Neural cell (in vitro differentiated cells): ENCODE measurements at regions not wholly inside any gene's neighbourhood (a gene's known extent, or its start where the extent isn't known, plus 50 kb on each side); places are given as distances from the start of the nearest gene placed in this dataset.

Source experiments
- H2AFZ ChIP-seq: fragments of 200-600, 300-800 bp; sonication (generic), shearing (Covaris generic); 2 replicates; pipeline ENCODE4 v1.6.0; 2014; ENCODE audit warnings: low read depth, mild to moderate bottlenecking, antibody characterized with exemption, low read length, moderate library complexity
- H3F3A ChIP-seq: fragments of 200-600 bp; shearing (Covaris generic); 2 replicates; pipeline ENCODE4 v1.6.1; 2016; ENCODE audit warnings: mild to moderate bottlenecking, moderate library complexity, mixed read lengths, antibody characterized with exemption, low read length; ENCODE audit not compliant: insufficient read depth, poor library complexity, severe bottlenecking
- H3K27ac ChIP-seq: fragments of 200-600, 300-800 bp; sonication (generic), shearing (Covaris generic); 2 replicates; pipeline ENCODE4 v1.5.1; 2014; ENCODE audit warnings: mild to moderate bottlenecking, low read length, moderate library complexity
- H3K27me3 ChIP-seq: fragments of 300-800, 200-600 bp; sonication (generic), shearing (Covaris generic); 2 replicates; pipeline ENCODE4 v1.6.0; 2014; ENCODE audit warnings: mild to moderate bottlenecking, low read depth, low read length, moderate library complexity; ENCODE audit not compliant: insufficient read depth
- H3K36me3 ChIP-seq: fragments of 300-800, 200-600 bp; sonication (generic), shearing (Covaris generic); 2 replicates; pipeline ENCODE4 v1.5.1; 2014; ENCODE audit warnings: mild to moderate bottlenecking, antibody characterized with exemption, low read length, moderate library complexity; ENCODE audit not compliant: insufficient read depth
- H3K4me2 ChIP-seq: fragments of 300-800, 200-600 bp; sonication (generic), shearing (Covaris generic); 2 replicates; pipeline ENCODE4 v1.6.0; 2014; ENCODE audit warnings: mild to moderate bottlenecking, low read length
- H3K4me3 ChIP-seq: fragments of 300-800, 200-600 bp; sonication (generic), shearing (Covaris generic); 2 replicates; pipeline ENCODE4 v1.5.1; 2014; ENCODE audit warnings: mild to moderate bottlenecking, low read length, moderate library complexity
- H3K79me2 ChIP-seq: fragments of 200-600 bp; shearing (Covaris generic); replicated peaks from 2 replicates; pipeline ENCODE4 v1.6.0; 2014; ENCODE audit warnings: mild to moderate bottlenecking, low read length, moderate library complexity; ENCODE audit not compliant: insufficient read depth
- H3K9ac ChIP-seq: fragments of 300-800, 200-600 bp; sonication (generic), shearing (Covaris generic); 2 replicates; pipeline ENCODE4 v1.6.1; 2016; ENCODE audit warnings: mild to moderate bottlenecking, low read length, mixed read lengths
- H3K9me2 ChIP-seq: fragments of 200-600 bp; shearing (Covaris generic); 2 replicates; pipeline ENCODE4 v1.6.1; 2016; ENCODE audit warnings: mild to moderate bottlenecking, low read length, mixed read lengths; ENCODE audit not compliant: insufficient read depth
- H3K9me3 ChIP-seq: fragments of 200-600, 300-800 bp; sonication (generic), shearing (Covaris generic); 2 replicates; pipeline ENCODE4 v1.6.1; 2016; ENCODE audit warnings: mild to moderate bottlenecking, mixed run types, low read length, moderate library complexity, mixed read lengths
- H4K20me1 ChIP-seq: fragments of 200-600 bp; shearing (Covaris generic); 2 replicates; pipeline ENCODE4 v1.6.1; 2016; ENCODE audit warnings: mild to moderate bottlenecking, mixed run types; ENCODE audit not compliant: insufficient read depth
- EP300 ChIP-seq: fragments of 450-650 bp; conservative IDR thresholded peaks from 2 replicates; pipeline ENCODE4 v1.6.1; 2014; ENCODE audit warnings: antibody characterized with exemption, mild to moderate bottlenecking, moderate library complexity; ENCODE audit not compliant: poor library complexity, severe bottlenecking
- EZH2 ChIP-seq: fragments of 200-600, 300-800 bp; shearing (Covaris generic), sonication (generic); IDR thresholded peaks from 2 replicates; pipeline ENCODE4 v1.6.1; 2014; ENCODE audit warnings: antibody characterized with exemption, low read length, borderline replicate concordance, mild to moderate bottlenecking; ENCODE audit not compliant: insufficient read depth, poor library complexity, severe bottlenecking
- MXI1 ChIP-seq: fragments of 450-650 bp; conservative IDR thresholded peaks from 2 replicates; pipeline ENCODE4 v1.6.1; 2014; ENCODE audit warnings: antibody characterized with exemption, mild to moderate bottlenecking; ENCODE audit not compliant: poor library complexity, severe bottlenecking
- POLR2AphosphoS5 ChIP-seq: IDR thresholded peaks from 2 replicates; pipeline ENCODE4 v1.6.1; 2012
- RAD21 ChIP-seq: fragments of 450-650 bp; conservative IDR thresholded peaks from 2 replicates; pipeline ENCODE4 v1.6.1; 2014; ENCODE audit warnings: antibody characterized with exemption, mild to moderate bottlenecking, moderate library complexity
- SMC3 ChIP-seq: fragments of 450-650 bp; conservative IDR thresholded peaks from 2 replicates; pipeline ENCODE4 v1.6.1; 2014; ENCODE audit warnings: antibody characterized with exemption, mild to moderate bottlenecking, moderate library complexity; ENCODE audit not compliant: poor library complexity
- TAF1 ChIP-seq: IDR thresholded peaks from 2 replicates; pipeline ENCODE4 v1.6.1; 2012; ENCODE audit warnings: low read depth
- TF ChIP-seq, protein P1 (sequence below): fragments of 450-650 bp; IDR thresholded peaks from 2 replicates; pipeline ENCODE4 v1.5.1; 2014; ENCODE audit warnings: antibody characterized with exemption, mild to moderate bottlenecking, moderate library complexity; ENCODE audit not compliant: poor library complexity, severe bottlenecking
- TF ChIP-seq, protein P2 (sequence below): IDR thresholded peaks from 2 replicates; pipeline ENCODE4 v1.6.1; 2012; ENCODE audit warnings: borderline replicate concordance

DNA sequence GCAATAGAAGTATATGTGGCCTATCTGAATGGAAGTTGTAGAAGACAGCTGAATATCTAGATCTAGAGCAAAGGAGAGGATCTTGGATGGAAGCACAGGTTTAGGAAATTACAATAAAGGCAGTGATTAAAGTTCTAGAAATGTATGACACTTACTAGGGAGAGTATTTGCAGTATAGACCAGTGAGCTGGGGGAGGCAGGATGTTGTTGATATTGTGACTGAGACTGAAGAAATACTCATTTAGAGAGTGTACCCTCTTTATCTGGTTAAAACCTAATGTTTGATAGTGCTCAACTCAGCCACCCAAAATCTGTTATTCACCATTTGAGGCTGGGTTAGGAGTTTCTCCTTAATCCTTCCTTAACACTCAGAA, 439.5 kb downstream of the GRXCR1 start:
- Histone ChIP-seq H3K27me3 (no peaks in the 10 kb centered on the region), H3F3A (no peaks in the 10 kb centered on the region), H3K27ac (no peak overlapping the region), H3K9me2 (no peaks in the 10 kb centered on the region), H3K9ac (no peak overlapping the region), H4K20me1 (no peaks in the 10 kb centered on the region), H3K36me3 (no peaks in the 10 kb centered on the region), H3K79me2 (no peaks in the 10 kb centered on the region), H3K4me3 (no peak overlapping the region), H2AFZ (no peak overlapping the region), H3K4me2 (no peak overlapping the region), H3K9me3 (no peaks in the 10 kb centered on the region)
- no peak for TF ChIP-seq SMC3
- TF ChIP-seq, protein P1, sequence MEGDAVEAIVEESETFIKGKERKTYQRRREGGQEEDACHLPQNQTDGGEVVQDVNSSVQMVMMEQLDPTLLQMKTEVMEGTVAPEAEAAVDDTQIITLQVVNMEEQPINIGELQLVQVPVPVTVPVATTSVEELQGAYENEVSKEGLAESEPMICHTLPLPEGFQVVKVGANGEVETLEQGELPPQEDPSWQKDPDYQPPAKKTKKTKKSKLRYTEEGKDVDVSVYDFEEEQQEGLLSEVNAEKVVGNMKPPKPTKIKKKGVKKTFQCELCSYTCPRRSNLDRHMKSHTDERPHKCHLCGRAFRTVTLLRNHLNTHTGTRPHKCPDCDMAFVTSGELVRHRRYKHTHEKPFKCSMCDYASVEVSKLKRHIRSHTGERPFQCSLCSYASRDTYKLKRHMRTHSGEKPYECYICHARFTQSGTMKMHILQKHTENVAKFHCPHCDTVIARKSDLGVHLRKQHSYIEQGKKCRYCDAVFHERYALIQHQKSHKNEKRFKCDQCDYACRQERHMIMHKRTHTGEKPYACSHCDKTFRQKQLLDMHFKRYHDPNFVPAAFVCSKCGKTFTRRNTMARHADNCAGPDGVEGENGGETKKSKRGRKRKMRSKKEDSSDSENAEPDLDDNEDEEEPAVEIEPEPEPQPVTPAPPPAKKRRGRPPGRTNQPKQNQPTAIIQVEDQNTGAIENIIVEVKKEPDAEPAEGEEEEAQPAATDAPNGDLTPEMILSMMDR, result no peak
- TF ChIP-seq TAF1, result no peak
- TF ChIP-seq EP300, result no peak
- no peak for TF ChIP-seq EZH2
- no peak for TF ChIP-seq MXI1
- TF ChIP-seq, protein P2, sequence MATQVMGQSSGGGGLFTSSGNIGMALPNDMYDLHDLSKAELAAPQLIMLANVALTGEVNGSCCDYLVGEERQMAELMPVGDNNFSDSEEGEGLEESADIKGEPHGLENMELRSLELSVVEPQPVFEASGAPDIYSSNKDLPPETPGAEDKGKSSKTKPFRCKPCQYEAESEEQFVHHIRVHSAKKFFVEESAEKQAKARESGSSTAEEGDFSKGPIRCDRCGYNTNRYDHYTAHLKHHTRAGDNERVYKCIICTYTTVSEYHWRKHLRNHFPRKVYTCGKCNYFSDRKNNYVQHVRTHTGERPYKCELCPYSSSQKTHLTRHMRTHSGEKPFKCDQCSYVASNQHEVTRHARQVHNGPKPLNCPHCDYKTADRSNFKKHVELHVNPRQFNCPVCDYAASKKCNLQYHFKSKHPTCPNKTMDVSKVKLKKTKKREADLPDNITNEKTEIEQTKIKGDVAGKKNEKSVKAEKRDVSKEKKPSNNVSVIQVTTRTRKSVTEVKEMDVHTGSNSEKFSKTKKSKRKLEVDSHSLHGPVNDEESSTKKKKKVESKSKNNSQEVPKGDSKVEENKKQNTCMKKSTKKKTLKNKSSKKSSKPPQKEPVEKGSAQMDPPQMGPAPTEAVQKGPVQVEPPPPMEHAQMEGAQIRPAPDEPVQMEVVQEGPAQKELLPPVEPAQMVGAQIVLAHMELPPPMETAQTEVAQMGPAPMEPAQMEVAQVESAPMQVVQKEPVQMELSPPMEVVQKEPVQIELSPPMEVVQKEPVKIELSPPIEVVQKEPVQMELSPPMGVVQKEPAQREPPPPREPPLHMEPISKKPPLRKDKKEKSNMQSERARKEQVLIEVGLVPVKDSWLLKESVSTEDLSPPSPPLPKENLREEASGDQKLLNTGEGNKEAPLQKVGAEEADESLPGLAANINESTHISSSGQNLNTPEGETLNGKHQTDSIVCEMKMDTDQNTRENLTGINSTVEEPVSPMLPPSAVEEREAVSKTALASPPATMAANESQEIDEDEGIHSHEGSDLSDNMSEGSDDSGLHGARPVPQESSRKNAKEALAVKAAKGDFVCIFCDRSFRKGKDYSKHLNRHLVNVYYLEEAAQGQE, result no peak

DNA sequence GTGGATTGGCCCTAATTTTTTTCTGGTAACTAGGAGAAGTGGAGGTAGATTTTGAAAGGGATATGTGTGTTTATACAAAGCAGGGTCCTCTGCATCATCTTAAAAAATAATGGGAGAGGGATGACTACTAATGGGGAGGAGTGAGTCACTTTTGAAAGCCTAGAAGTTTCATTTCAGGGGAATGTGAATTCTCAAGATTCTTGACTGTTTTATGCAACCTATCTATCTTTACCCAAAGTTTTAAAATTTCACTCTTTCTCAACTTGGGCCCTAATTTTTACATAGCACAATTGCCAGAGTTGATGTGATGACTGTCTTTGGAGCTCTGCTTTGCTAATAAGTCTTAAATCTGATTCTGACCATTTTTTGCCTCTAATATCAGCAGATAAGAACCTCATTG, 445.2 kb downstream of the GRXCR1 start:
- H4K20me1 ChIP-seq, result no peaks in the 10 kb centered on the region
- no peak overlapping the region for H3K4me2 ChIP-seq
- no peak overlapping the region for H3K9ac ChIP-seq
- TF ChIP-seq POLR2AphosphoS5 (no peak), EZH2 (no peak), SMC3 (no peak), MXI1 (no peak), TAF1 (no peak), RAD21 (no peak), EP300 (no peak)
- TF ChIP-seq, protein P2, result no peak
- TF ChIP-seq, protein P1, result no peak
- H3F3A ChIP-seq, result no peaks in the 10 kb centered on the region
- H3K9me2 ChIP-seq, result no peaks in the 10 kb centered on the region
- H2AFZ ChIP-seq, result no peak overlapping the region
- H3K79me2 ChIP-seq, result no peaks in the 10 kb centered on the region
- no peak overlapping the region for H3K4me3 ChIP-seq
- H3K27ac ChIP-seq, result no peak overlapping the region
- H3K36me3 ChIP-seq, result no peaks in the 10 kb centered on the region
- H3K9me3 ChIP-seq, result no peaks in the 10 kb centered on the region
- no peaks in the 10 kb centered on the region for H3K27me3 ChIP-seq
